GM21526 (cell line): ENCODE measurements at regions not wholly inside any gene's neighbourhood (a gene's known extent, or its start where the extent isn't known, plus 50 kb on each side); places are given as distances from the start of the nearest gene placed in this dataset.

Experiments
- ATAC-seq: cut with Tn5 transposase; IDR thresholded peaks from one replicate; pipeline ENCODE4 v1.9.1; 2021; ENCODE audit warnings: moderate library complexity; ENCODE audit not compliant: unreplicated experiment, low FRiP score

- ATAC-seq, result no peak
These were observed 462.2 kb downstream of the RASEF start for GRCh38 chr9:82600536-82601292.

DNA sequence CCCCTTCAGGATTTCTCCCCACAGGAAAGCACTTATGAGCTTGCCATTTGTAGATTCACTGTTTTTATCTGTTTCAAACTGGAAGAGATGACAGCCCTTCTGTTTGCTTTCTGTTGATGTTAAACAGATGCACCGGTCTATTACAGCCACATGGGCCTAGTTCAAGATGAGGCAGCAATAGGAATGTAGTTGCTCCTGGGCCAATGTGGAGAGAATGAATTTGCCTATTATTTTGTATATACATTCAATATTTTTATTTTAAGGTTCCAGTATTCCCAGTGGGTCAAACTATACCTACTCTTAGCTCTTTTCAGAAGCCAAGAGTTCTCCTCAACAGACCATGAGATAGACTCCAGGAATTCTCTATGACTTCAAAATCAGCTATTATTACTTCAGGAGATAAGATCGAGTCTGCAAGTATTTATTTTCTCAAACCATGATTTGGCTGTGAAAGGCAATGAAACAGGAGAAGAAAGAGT is 461.6 kb downstream of the RASEF start:
- ATAC-seq, result no peak

- ATAC-seq, result no peak
These were observed 457.8 kb downstream of the RASEF start for GRCh38 chr9:82604947-82605656.

DNA sequence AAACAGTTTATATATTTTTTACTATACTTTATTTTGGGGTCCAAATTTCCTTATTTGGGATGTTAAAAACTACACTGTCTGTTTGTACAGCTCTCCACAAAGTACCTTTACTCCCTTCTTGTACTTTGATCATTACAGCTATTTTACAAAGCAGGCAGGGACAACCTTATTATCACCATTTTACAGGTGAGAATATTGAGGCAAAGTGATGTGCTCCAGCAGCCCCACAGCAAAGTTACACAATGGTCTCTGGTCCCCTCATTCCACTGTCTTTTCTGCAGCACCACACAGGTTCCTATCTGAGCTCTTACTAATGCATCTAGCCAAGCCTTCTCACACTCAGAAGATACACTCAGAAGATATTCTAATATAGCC is 457.3 kb downstream of the RASEF start:
- no peak for ATAC-seq

DNA sequence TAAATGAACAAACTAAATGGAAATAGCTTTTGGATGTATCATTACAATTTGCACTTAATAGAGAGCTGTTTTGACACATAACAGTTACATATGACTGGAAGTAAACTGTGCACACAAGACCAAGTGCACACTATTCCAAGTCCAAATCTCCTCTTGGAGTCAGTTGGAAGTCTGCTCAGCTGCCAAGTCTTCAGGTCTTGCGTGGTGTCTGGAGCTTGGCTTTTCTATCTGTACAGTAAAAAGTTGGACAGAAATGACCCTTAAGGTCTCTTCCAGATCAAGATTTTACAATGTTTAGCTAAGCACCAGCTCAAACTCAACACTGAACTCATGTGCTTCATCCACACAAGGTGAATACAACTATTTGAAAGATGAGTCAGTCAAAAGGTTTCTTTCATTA is 456.9 kb downstream of the RASEF start:
- no peak for ATAC-seq

DNA sequence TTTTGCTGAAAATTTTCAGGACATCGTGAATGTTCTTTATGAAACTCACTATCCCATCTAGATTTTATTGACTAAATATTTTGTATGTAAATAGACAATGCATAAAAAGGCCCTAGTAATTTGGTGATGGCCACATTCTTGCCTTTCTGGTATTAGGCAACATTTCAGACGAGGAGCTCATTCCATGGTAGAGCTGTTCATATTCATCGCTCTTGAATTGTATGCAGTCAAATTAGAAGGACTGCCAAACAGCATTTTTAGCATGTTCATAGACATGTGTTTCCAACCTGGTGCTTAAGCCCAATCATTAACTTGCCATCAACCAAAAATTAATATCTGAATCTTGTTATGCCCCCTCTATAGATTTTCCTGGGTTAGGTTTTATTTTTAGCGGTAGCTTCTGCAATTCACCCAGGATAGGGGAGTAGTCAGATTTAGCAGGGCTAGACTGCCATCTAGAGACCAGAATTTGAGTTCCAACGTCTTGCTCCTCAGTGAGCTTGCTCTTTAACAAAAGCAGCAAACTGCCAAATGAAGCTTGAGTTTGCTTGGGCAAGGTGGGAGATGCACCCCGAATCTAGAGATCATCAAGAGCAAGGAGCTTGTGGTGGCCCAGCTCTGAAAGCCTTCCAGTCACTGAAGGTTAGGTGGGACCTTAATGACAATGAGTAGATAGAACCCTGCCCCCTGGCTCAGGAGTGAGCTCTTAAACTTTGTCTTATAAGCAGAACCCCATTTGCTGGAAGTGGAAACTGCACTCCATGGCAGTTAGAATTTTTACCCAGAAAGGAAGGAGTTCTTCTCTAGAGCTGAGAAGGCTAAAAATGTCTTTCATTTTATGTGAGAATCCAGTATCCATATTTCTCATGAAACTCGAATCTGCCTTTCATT is 456.2 kb downstream of the RASEF start:
- no peak for ATAC-seq

- no peak for ATAC-seq
These were observed 454.5 kb downstream of the RASEF start for GRCh38 chr9:82608487-82608886.

- no peak for ATAC-seq
These were observed 450.0 kb downstream of the RASEF start for GRCh38 chr9:82612942-82613341.

- ATAC-seq, result no peak
These were observed 449.4 kb downstream of the RASEF start for GRCh38 chr9:82613498-82613897.

GRCh38 chr9:82616545-82616944 is 446.4 kb downstream of the RASEF start:
- ATAC-seq, result no peak

GRCh38 chr9:82621447-82621846 is 441.5 kb downstream of the RASEF start:
- ATAC-seq, result no peak

DNA sequence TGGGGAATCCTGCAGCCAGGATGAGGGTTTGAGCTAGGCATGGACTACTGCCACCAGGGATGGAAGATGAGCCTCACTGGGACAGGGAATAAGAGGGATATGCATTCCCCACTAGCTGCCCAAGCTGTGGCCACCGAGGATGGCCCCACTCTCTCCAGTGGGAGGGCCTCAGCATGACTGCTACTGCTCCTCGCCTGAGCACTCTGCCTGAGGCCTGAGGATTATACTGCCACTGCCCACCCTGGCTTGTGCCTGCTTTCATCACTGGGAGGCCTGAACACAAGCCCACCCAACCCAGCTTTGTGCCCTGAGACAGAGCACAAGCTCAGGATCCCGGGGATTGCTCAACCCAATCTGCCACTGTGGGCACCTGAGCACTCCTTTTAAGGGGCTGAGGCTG is 425.6 kb downstream of the RASEF start:
- ATAC-seq, result no peak

GRCh38 chr9:82645600-82645999 is 417.3 kb downstream of the RASEF start:
- no peak for ATAC-seq

DNA sequence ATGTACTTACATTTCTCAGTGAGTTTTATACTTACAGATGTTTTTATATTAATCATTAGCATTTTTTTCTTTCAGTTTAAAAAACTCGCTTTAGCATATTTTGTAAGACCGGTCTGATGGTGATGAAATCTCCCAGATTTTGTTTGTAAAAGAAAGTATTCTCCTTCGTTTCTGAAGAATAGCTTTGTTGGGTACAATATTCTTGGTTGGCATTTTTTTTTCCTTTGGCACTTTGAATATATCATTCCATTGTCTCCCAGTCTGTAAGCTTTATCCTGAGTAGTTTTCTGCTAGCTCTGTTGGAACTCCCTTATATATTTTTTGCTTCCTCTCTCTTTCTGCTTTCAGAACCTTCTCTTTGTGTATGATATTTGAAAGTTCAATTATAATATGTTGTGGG is 412.6 kb downstream of the RASEF start:
- no peak for ATAC-seq

GRCh38 chr9:82651474-82651873 is 411.5 kb downstream of the RASEF start:
- ATAC-seq, result no peak

DNA sequence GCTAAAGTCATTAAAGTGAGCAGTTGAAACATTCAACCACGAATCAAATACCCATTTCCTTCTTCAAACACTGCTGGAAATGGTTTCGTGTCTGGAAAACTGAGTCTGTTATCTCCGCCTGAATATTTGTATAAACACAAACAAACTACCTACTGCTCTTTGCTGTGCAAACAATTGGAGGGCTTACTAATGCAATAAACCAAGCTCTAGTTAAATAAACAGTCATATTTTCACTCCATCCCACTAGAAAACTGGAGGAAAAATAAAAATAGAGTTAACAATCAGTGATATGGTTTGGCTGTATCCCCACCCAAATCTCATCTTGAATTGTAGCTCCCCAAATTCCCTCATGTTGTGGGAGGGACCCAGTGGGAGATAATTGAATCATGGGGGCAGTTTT is 397.6 kb downstream of the RASEF start:
- no peak for ATAC-seq

DNA sequence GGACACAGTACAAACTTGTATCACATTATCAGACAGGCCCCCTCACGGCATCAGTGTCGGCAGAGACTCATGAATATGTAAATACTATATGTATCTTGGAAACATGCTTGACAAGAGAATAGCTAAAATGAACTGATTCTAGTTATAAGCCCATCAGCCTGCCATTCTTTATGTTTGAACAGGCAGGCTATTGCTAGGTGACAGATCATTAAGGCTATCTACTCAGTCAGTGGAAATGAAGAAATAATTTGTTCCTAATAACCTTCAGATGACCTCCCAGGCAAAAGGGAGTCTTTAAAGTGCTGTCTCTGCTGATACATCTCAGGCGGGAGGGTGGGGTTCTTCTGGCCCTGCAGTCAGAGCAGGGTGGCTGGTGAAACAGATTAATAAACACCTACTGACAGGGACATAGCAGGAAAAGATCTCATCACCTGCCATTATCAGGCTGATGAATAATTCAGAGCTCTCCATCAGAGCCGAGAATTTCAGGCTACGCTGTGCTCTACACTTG is 394.2 kb downstream of the RASEF start:
- ATAC-seq, result no peak

- ATAC-seq, result no peak
These were observed 392.9 kb downstream of the RASEF start for GRCh38 chr9:82670000-82670399.

GRCh38 chr9:82670726-82671125 is 392.2 kb downstream of the RASEF start:
- ATAC-seq, result no peak

GRCh38 chr9:82673201-82673600 is 389.7 kb downstream of the RASEF start:
- no peak for ATAC-seq

- ATAC-seq, result no peak
These were observed 389.0 kb downstream of the RASEF start for GRCh38 chr9:82673919-82674318.
